ENCODE measurements at regions not wholly inside any gene's neighbourhood (a gene's known extent, or its start where the extent isn't known, plus 50 kb on each side); places are given as distances from the start of the nearest gene placed in this dataset.

DNA sequence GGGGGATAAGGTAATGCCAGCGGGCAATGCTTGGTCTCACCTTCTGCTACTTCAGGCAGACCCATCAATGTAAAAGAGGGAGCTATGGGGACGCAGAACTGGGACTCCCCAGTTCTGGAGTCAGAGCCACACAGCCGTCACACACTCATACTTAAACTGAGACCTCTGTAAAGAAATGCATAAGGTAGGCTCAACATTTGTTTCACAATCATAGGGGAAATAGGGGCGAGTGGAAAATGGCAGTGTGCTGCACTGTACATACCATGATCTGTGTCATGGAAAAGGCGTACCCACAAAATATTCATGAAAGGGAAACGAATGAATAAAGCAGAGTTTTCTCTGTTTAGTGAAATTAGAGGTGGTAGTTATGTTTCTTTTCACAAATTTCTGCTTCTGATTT, 318.0 kb upstream of the NPVF start:
- TF ChIP-seq, protein P1, sequence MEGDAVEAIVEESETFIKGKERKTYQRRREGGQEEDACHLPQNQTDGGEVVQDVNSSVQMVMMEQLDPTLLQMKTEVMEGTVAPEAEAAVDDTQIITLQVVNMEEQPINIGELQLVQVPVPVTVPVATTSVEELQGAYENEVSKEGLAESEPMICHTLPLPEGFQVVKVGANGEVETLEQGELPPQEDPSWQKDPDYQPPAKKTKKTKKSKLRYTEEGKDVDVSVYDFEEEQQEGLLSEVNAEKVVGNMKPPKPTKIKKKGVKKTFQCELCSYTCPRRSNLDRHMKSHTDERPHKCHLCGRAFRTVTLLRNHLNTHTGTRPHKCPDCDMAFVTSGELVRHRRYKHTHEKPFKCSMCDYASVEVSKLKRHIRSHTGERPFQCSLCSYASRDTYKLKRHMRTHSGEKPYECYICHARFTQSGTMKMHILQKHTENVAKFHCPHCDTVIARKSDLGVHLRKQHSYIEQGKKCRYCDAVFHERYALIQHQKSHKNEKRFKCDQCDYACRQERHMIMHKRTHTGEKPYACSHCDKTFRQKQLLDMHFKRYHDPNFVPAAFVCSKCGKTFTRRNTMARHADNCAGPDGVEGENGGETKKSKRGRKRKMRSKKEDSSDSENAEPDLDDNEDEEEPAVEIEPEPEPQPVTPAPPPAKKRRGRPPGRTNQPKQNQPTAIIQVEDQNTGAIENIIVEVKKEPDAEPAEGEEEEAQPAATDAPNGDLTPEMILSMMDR (conservative IDR thresholded peaks at IDR 0.05; ENCODE audit: low read depth, low read length): no peak
- no peak for TF ChIP-seq EZH2 (IDR thresholded peaks at IDR 0.05; ENCODE audit: borderline replicate concordance, low read depth, low read length, poor library complexity, severe bottlenecking)
- CTCF ChIA-PET: no interaction called here
- H3K4me1 ChIP-seq (ENCODE audit: insufficient read depth, low read length, poor library complexity, severe bottlenecking): no peaks in the 10 kb centered on the region
- no TSS peak for BruUV-seq (replicated peaks)
- POLR2A ChIA-PET (ENCODE audit: low non-redundant PET): interaction anchor here (0.7 kb wide), 1 partner anchor 290 kb away, joined by 3 read pairs; no protein-coding TSS in a partner anchor
- H3K27me3 ChIP-seq (replicated peaks; ENCODE audit: insufficient read depth, low read depth, low read length, poor library complexity): peaks cover 52% of the 10 kb centered on the region
- no peaks in the 10 kb centered on the region for H3K36me3 ChIP-seq (ENCODE audit: insufficient read depth, low read length, poor library complexity, severe bottlenecking)
- H3K9me3 ChIP-seq (ENCODE audit: low read depth, low read length, poor library complexity, severe bottlenecking): no peaks in the 10 kb centered on the region
- no peak overlapping the region for H3K27ac ChIP-seq (ENCODE audit: low read depth, low read length, poor library complexity, severe bottlenecking)
- intact Hi-C loops (cut with micrococcal nuclease; ENCODE audit: unreplicated experiment): no loop called here
- no peak overlapping the region for H3K4me3 ChIP-seq (ENCODE audit: low read depth, low read length, poor library complexity, severe bottlenecking)
- no peak for DNase-seq (ENCODE audit: low spot score)

DNA sequence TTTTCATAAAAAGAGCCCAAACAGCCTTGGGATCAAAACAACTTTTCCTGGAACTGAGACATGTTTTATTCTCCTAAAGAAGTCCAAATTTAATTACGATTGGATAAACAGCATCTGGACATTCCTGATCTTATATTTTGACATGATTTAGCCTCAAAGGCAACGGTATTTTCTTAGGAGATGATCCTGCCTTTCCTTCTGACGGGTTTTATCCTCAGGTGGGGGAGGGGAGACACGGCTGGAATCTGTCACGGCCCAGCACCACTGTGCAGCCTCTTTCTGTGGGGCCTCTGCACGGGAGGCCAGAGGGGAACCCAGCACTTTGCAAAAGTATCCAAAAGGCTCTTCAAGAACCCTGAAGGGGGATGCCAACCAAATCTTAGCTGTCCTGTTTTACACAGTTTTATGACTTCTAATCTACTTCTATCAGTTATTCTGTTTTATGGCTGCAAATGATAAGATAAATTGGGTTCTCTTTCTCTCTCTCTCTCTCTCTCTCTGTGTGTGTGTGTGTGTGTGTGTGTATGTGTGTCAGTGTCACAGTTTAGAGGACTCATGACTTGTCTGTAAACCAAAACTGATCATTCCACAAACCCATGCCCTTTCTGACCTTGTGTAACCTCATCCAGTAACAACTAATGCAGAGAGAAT, 321.1 kb upstream of the NPVF start:
- intact Hi-C loops (cut with micrococcal nuclease; ENCODE audit: unreplicated experiment): no loop called here
- Histone ChIP-seq H3K4me3 (ENCODE audit: low read depth, low read length, poor library complexity, severe bottlenecking) (no peak overlapping the region), H3K9me3 (ENCODE audit: low read depth, low read length, poor library complexity, severe bottlenecking) (no peaks in the 10 kb centered on the region), H3K27ac (ENCODE audit: low read depth, low read length, poor library complexity, severe bottlenecking) (no peak overlapping the region), H3K27me3 (replicated peaks; ENCODE audit: insufficient read depth, low read depth, low read length, poor library complexity) (peaks cover 31% of the 10 kb centered on the region), H3K36me3 (ENCODE audit: insufficient read depth, low read length, poor library complexity, severe bottlenecking) (no peaks in the 10 kb centered on the region), H3K4me1 (ENCODE audit: insufficient read depth, low read length, poor library complexity, severe bottlenecking) (no peaks in the 10 kb centered on the region)
- ChIA-PET CTCF (no interaction called here), POLR2A (ENCODE audit: low non-redundant PET) (no interaction called here)
- no peak for DNase-seq (ENCODE audit: low spot score)
- BruUV-seq (replicated peaks): no TSS peak
- no peak for TF ChIP-seq EZH2 (IDR thresholded peaks at IDR 0.05; ENCODE audit: borderline replicate concordance, low read depth, low read length, poor library complexity, severe bottlenecking)
- TF ChIP-seq, protein P1 (conservative IDR thresholded peaks at IDR 0.05; ENCODE audit: low read depth, low read length): no peak

DNA sequence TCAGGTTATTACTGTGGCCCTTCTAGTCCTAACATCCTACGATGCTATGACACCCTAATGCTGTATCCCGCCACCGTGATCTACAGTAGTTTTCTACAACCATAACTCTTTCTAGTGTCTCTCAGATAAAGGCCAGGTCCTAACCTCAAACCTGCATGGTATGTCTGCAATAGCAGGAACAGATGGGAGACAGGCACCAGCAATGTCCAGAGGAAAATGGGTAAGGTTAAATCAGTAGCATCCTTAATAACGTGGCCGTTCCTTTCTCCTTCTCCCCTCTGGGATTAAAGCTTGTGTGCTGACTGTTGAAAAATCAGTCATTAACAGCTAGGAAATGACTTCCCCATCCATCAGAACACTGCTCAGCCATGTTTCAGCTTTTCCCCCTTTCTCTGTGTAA, 321.9 kb upstream of the NPVF start:
- intact Hi-C loops (cut with micrococcal nuclease; ENCODE audit: unreplicated experiment): no loop called here
- BruUV-seq (replicated peaks): no TSS peak

More for the DNA sequence above, 321.9 kb upstream of the NPVF start:
- H3K27ac ChIP-seq (ENCODE audit: low read depth, low read length, poor library complexity, severe bottlenecking): no peak overlapping the region
- ChIA-PET POLR2A (ENCODE audit: low non-redundant PET) (no interaction called here), CTCF (no interaction called here)
- H3K36me3 ChIP-seq (ENCODE audit: insufficient read depth, low read length, poor library complexity, severe bottlenecking): no peaks in the 10 kb centered on the region
- no peak for TF ChIP-seq EZH2 (IDR thresholded peaks at IDR 0.05; ENCODE audit: borderline replicate concordance, low read depth, low read length, poor library complexity, severe bottlenecking)
- TF ChIP-seq, protein P1 (conservative IDR thresholded peaks at IDR 0.05; ENCODE audit: low read depth, low read length): no peak
- no peaks in the 10 kb centered on the region for H3K9me3 ChIP-seq (ENCODE audit: low read depth, low read length, poor library complexity, severe bottlenecking)
- H3K4me1 ChIP-seq (ENCODE audit: insufficient read depth, low read length, poor library complexity, severe bottlenecking): no peaks in the 10 kb centered on the region
- DNase-seq (ENCODE audit: low spot score): no peak
- H3K27me3 ChIP-seq (replicated peaks; ENCODE audit: insufficient read depth, low read depth, low read length, poor library complexity): peaks cover 24% of the 10 kb centered on the region
- H3K4me3 ChIP-seq (ENCODE audit: low read depth, low read length, poor library complexity, severe bottlenecking): no peak overlapping the region
